ENCODE measurements at regions not wholly inside any gene's neighbourhood (a gene's known extent, or its start where the extent isn't known, plus 50 kb on each side); places are given as distances from the start of the nearest gene placed in this dataset.

GRCh38 chr9:135330685-135331590 lies 148.6 kb upstream of the PPP1R26 start:
- TF ChIP-seq CTCF (IDR thresholded peaks at IDR 0.05 in 4 of 5, conservative IDR thresholded peaks at IDR 0.05 in 1 of 5) (no peak), POLR2A (IDR thresholded peaks at IDR 0.05) (no peak)

All from gastrocnemius medialis (tissue), 4 donors.